Mucosa of descending colon (tissue), 3 donors: ENCODE measurements at regions not wholly inside any gene's neighbourhood (a gene's known extent, or its start where the extent isn't known, plus 50 kb on each side); places are given as distances from the start of the nearest gene placed in this dataset.

Experiments
- ATAC-seq: fragments of 200-7000 bp; cut with Tn5 transposase; one replicate; pipeline ENCODE4 v1.9.1; 2020; ENCODE audit warnings: mild to moderate bottlenecking, moderate library complexity
- DNase-seq, 3 donors: peaks; one replicate each; pipeline ENCODE4 v3.0.0-alpha.2; 2020
- H3K36me3 ChIP-seq: fragments of 200-600 bp; one replicate; pipeline ENCODE4 v1.8.0; 2021; ENCODE audit warnings: low read depth, mild to moderate bottlenecking
- H3K4me1 ChIP-seq: fragments of 200-600 bp; one replicate; pipeline ENCODE4 v1.8.0; 2021; ENCODE audit warnings: low read depth, mild to moderate bottlenecking
- H3K4me3 ChIP-seq: fragments of 200-600 bp; one replicate; pipeline ENCODE4 v1.8.0; 2021; ENCODE audit warnings: mild to moderate bottlenecking
- H3K9me3 ChIP-seq: fragments of 200-600 bp; one replicate; pipeline ENCODE4 v1.8.0; 2021; ENCODE audit warnings: mild to moderate bottlenecking
- intact Hi-C, 2 donors: fragments of 100-400 bp; cut with DNase I in 1 of 2; cut with micrococcal nuclease in 1 of 2; formaldehyde crosslinking; loops; one replicate each; pipeline versions ENCODE4 v1.11.0 to v1.11.1; 2022; cut with DNase I, micrococcal nuclease
- TF ChIP-seq, protein P1 (sequence below): fragments of 200-600 bp; IDR thresholded peaks from one replicate; pipeline ENCODE4 v1.8.0; 2022; ENCODE audit warnings: antibody characterized with exemption, mild to moderate bottlenecking
- donor health status: DM: no; HTN: no; CAD: no; lungs with moderate emphysema.
- donor health status: DM: no; HTN: no; CAD: no.
- donor health status: DM: no; HTN: yes; CAD: no.

- H3K4me3 ChIP-seq, result no peak overlapping the region
- no peak for DNase-seq
Measured at GRCh38 chr14:66139432-66139831, 346.7 kb upstream of the CCDC196 start.

GRCh38 chr14:66140213-66140918 is 345.8 kb upstream of the CCDC196 start:
- intact Hi-C loops, result no loop called here
- no peaks in the 10 kb centered on the region for H3K36me3 ChIP-seq
- no peak overlapping the region for H3K4me3 ChIP-seq
- DNase-seq (no peak), ATAC-seq (no peak)
- TF ChIP-seq, protein P1, sequence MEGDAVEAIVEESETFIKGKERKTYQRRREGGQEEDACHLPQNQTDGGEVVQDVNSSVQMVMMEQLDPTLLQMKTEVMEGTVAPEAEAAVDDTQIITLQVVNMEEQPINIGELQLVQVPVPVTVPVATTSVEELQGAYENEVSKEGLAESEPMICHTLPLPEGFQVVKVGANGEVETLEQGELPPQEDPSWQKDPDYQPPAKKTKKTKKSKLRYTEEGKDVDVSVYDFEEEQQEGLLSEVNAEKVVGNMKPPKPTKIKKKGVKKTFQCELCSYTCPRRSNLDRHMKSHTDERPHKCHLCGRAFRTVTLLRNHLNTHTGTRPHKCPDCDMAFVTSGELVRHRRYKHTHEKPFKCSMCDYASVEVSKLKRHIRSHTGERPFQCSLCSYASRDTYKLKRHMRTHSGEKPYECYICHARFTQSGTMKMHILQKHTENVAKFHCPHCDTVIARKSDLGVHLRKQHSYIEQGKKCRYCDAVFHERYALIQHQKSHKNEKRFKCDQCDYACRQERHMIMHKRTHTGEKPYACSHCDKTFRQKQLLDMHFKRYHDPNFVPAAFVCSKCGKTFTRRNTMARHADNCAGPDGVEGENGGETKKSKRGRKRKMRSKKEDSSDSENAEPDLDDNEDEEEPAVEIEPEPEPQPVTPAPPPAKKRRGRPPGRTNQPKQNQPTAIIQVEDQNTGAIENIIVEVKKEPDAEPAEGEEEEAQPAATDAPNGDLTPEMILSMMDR, result no peak
- H3K9me3 ChIP-seq, result no peaks in the 10 kb centered on the region
- H3K4me1 ChIP-seq, result no peaks in the 10 kb centered on the region

More at GRCh38 chr14:66139432-66139831, 346.7 kb upstream of the CCDC196 start:
- ATAC-seq, result no peak
- H3K4me1 ChIP-seq, result no peaks in the 10 kb centered on the region
- no peaks in the 10 kb centered on the region for H3K9me3 ChIP-seq
- intact Hi-C loops, result no loop called here
- no peaks in the 10 kb centered on the region for H3K36me3 ChIP-seq
- TF ChIP-seq, protein P1, result no peak

GRCh38 chr14:66140963-66141362 is 345.2 kb upstream of the CCDC196 start:
- no peak overlapping the region for H3K4me3 ChIP-seq
- ATAC-seq (no peak), DNase-seq (no peak)
- no peaks in the 10 kb centered on the region for H3K9me3 ChIP-seq
- H3K36me3 ChIP-seq, result no peaks in the 10 kb centered on the region
- H3K4me1 ChIP-seq, result no peaks in the 10 kb centered on the region
- intact Hi-C loops, result no loop called here
- TF ChIP-seq, protein P1, result no peak

DNA sequence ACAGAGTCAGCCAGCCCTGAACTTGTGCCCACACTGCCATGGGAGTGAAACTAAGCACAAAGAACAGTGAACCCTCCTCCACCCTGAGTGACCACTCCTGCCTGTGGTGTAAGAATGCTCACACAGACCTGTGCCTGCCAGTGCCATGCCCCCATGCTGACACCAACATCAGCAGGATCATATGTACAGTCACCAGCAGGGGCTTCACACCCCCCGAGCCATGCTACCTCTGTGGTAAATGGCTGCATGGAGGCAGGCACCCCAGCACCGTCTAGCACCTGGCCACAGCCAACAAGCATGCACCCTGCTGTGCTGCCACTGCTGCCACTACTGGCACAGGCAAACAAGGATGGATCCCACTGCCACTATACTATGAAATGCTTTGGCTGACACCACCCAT is 344.4 kb upstream of the CCDC196 start:
- Histone ChIP-seq H3K9me3 (no peaks in the 10 kb centered on the region), H3K4me3 (no peak overlapping the region), H3K4me1 (no peaks in the 10 kb centered on the region), H3K36me3 (no peaks in the 10 kb centered on the region)
- ATAC-seq (no peak), DNase-seq (no peak)
- TF ChIP-seq, protein P1, result no peak
- intact Hi-C loops, result no loop called here

GRCh38 chr14:66143387-66144112 is 342.6 kb upstream of the CCDC196 start:
- H3K4me3 ChIP-seq, result no peak overlapping the region
- no peaks in the 10 kb centered on the region for H3K9me3 ChIP-seq
- H3K36me3 ChIP-seq, result no peaks in the 10 kb centered on the region
- no peaks in the 10 kb centered on the region for H3K4me1 ChIP-seq
- TF ChIP-seq, protein P1, result no peak
- ATAC-seq (no peak), DNase-seq (no peak)
- intact Hi-C loops, result no loop called here
